ENCODE measurements at regions not wholly inside any gene's neighbourhood (a gene's known extent, or its start where the extent isn't known, plus 50 kb on each side); places are given as distances from the start of the nearest gene placed in this dataset.

DNA sequence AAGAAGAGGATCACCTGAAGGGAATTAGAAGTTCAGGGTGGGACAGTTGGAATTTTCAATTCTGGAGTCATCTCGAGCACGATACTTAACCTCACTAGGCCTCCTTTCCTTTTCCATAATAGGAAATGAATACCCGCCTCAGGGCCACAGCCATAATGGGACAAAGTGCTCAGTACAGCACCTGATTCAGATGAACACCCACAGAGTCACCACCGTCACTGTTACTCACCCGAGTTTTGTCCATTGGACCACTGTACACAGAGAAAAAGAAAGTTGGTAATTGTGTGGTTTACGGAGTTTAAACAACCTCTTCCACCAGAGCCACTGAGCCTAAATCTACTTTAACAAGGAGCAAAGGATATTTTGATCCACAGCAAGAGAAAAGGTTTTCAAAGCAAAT lies 122.0 kb upstream of the NDUFV2 start:
- TF ChIP-seq, protein P1, sequence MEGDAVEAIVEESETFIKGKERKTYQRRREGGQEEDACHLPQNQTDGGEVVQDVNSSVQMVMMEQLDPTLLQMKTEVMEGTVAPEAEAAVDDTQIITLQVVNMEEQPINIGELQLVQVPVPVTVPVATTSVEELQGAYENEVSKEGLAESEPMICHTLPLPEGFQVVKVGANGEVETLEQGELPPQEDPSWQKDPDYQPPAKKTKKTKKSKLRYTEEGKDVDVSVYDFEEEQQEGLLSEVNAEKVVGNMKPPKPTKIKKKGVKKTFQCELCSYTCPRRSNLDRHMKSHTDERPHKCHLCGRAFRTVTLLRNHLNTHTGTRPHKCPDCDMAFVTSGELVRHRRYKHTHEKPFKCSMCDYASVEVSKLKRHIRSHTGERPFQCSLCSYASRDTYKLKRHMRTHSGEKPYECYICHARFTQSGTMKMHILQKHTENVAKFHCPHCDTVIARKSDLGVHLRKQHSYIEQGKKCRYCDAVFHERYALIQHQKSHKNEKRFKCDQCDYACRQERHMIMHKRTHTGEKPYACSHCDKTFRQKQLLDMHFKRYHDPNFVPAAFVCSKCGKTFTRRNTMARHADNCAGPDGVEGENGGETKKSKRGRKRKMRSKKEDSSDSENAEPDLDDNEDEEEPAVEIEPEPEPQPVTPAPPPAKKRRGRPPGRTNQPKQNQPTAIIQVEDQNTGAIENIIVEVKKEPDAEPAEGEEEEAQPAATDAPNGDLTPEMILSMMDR (tag by site-specific recombination; IDR thresholded peaks at IDR 0.05) = no peak
- TF ChIP-seq, protein P2, sequence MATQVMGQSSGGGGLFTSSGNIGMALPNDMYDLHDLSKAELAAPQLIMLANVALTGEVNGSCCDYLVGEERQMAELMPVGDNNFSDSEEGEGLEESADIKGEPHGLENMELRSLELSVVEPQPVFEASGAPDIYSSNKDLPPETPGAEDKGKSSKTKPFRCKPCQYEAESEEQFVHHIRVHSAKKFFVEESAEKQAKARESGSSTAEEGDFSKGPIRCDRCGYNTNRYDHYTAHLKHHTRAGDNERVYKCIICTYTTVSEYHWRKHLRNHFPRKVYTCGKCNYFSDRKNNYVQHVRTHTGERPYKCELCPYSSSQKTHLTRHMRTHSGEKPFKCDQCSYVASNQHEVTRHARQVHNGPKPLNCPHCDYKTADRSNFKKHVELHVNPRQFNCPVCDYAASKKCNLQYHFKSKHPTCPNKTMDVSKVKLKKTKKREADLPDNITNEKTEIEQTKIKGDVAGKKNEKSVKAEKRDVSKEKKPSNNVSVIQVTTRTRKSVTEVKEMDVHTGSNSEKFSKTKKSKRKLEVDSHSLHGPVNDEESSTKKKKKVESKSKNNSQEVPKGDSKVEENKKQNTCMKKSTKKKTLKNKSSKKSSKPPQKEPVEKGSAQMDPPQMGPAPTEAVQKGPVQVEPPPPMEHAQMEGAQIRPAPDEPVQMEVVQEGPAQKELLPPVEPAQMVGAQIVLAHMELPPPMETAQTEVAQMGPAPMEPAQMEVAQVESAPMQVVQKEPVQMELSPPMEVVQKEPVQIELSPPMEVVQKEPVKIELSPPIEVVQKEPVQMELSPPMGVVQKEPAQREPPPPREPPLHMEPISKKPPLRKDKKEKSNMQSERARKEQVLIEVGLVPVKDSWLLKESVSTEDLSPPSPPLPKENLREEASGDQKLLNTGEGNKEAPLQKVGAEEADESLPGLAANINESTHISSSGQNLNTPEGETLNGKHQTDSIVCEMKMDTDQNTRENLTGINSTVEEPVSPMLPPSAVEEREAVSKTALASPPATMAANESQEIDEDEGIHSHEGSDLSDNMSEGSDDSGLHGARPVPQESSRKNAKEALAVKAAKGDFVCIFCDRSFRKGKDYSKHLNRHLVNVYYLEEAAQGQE (tag by site-specific recombination; IDR thresholded peaks at IDR 0.05) = no peak
- TF ChIP-seq ZNF776 (tag by site-specific recombination; IDR thresholded peaks at IDR 0.05; ENCODE audit: borderline replicate concordance) = no peak
